ENCODE measurements at regions not wholly inside any gene's neighbourhood (a gene's known extent, or its start where the extent isn't known, plus 50 kb on each side); places are given as distances from the start of the nearest gene placed in this dataset.

GRCh38 chr1:204002614-204003013, 70.3 kb upstream of the SOX13 start:
- no peak for TF ChIP-seq POLR2AphosphoS5 (IDR thresholded peaks at IDR 0.05)
- no peak for TF ChIP-seq CTCF (IDR thresholded peaks at IDR 0.05)
- TF ChIP-seq POLR2A (IDR thresholded peaks at IDR 0.05) = no peak
